GM18505 (cell line): ENCODE measurements at regions not wholly inside any gene's neighbourhood (a gene's known extent, or its start where the extent isn't known, plus 50 kb on each side); places are given as distances from the start of the nearest gene placed in this dataset.
"Not testable (repeated sequence)": the region's sequence is repeated elsewhere in the genome, so short reads cannot be mapped to it uniquely, and the experiment has no call there.

Source experiments
- ATAC-seq: cut with Tn5 transposase; IDR thresholded peaks from one replicate; pipeline ENCODE4 v1.9.1; 2021; ENCODE audit not compliant: unreplicated experiment
- POLR2A ChIP-seq: IDR thresholded peaks from 4 replicates; pipeline ENCODE4 v1.6.1; 2011; ENCODE audit warnings: borderline replicate concordance; ENCODE audit not compliant: insufficient read depth, insufficient read length; ENCODE audit errors: extremely low read depth

DNA sequence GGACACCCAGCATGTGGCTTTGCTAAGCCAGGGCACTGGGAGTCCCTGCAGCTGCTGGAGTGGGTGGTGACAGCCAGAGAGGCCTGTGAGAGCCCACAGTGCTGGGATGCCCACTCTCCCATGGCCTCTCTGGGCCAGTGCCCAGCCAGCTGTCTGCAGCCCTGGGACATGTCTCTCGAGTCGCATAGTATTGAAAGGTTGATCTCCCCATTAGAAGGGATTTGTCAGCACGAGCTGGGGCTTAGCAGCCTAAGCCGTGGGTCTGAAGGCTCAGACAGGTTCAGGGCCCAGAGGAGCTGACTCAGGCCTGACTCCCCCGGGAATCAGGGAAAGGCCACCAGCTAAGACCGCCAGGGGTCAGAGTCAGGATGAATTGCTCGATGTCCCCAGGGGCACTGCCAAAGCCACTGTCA is 53.5 kb downstream of the FOXD2 start:
- TF ChIP-seq POLR2A, result no peak
- no peak for ATAC-seq

DNA sequence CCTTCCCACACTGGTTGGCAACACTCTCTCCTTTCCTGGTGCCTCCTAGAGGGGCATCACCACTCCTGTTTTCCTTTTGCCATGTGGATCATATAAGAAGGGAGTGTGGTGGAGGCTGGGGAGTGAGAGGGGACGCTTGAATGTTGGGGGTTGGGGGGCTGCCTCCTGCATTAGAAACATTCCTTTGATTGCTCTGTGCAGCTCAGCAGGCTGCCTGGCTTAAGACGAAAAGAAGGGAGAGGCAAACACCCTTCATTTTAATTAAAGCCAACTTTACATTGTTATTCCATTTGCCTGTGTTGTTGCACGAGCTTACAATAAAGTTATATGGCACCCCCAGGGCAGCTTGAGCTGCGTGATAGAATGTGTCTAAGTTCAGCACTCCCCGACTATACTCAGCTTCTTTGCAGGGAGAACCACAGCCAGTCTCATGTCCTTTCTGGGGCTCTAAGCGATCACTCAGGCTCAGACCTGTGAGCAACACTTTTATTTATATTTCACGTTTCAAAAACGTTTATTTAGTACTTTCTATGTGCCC is 57.4 kb downstream of the FOXD2 start:
- TF ChIP-seq POLR2A, result no peak
- no peak for ATAC-seq

DNA sequence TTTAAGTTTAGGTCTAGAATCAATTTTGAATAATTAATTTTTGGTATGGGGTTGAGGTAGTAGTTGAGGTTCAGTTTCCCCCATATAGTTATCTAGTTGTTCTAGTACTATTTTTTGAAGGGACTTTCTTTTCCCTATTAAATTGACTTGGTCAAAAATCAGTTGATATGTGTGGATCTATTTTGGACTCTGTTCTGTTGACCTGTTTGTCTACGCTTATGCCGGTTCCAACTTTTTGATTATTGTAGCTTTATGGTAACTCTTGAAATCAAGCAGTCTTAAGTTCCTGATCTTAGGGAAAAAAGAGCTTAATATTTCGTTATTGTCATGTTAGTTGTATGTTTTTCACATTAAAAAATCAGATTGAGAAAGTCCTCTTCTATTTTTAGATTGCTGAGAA is 60.7 kb downstream of the FOXD2 start:
- ATAC-seq, result no peak
- no peak for TF ChIP-seq POLR2A

DNA sequence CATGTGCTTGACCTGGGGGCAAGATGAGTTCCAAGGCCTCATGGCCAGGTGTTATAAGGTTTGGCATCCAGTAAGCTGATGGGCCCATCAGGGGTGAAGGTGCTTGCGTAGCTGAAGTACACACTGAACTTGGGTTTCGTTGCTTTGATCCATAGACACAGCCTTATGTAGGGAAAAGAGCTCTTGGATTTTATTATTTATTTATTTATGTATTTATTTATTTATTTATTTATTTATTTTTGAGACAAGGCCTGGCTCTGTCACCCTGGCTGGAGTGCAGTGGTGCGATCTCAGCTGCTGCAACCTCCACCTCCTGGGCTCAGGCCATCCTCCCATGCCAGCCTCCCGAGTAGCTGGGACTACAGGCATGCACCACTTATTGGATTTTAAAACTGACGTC is 63.2 kb downstream of the FOXD2 start:
- no peak for TF ChIP-seq POLR2A

DNA sequence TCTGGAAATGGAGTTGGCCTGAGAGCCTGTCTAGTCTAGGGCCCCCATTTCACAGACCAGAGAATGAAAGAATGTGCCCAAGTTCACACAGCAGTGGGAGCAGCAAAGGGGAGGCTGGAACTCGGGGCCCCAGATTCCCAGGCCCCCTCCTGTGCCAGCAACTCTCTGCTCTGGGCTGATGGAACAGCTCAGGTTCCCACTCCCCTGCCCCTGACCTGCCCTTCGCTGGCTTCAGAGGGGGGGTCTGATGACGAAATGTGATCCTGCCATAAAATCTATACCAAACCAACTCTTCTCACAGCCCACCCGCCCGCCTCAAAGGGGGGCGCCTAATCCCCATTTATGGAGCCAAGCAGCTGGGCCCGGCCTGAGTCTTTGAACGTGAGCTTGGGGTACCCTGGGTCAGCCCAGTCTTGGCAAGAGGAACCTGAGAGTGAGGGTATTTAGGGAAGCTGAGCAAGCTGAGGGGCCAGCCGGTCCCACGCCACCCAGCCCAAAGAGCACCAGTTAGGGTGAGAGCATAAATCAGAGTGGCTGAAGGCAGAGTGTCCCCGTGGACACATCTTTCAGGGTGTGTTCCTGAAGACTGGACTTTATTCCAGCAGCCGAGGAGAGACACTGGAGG is 65.0 kb downstream of the FOXD2 start:
- ATAC-seq, result no peak
- TF ChIP-seq POLR2A, result no peak

More for the DNA sequence above, 63.2 kb downstream of the FOXD2 start:
- no peak for ATAC-seq

DNA sequence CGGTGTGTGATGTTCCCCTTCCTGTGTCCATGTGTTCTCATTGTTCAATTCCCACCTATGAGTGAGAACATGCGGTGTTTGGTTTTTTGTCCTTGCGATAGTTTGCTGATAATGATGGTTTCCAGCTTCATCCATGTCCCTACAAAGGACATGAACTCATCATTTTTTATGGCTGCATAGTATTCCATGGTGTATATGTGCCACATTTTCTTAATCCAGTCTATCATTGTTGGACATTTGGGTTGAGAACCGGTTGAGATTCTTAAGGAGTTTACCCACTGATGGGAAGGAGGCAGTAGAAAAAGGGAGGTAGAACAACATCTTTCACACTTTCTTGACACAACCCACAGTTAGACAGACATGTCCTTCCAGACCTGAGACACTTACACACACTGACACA is 67.0 kb downstream of the FOXD2 start:
- ATAC-seq, result not testable (repeated sequence)

DNA sequence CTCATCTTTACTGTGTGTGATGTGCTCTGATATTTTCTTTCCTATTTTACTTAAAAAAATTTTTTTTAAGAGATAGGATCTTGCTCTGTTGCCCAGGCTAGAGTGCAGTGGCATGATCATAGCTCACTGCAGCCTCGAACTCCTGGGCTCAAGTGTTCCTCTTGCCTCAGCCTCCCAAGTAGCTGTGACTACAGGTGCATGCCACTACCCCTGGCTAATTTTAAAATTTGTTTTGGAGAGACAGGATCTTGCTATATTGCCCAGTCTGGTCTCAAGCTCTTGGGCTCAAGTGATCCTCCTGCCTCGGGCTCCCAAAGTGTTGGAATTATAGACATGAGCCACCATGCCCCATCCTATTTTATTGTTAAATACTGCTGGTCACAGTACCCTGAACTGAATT is 67.4 kb downstream of the FOXD2 start:
- ATAC-seq, result no peak
- no peak for TF ChIP-seq POLR2A

DNA sequence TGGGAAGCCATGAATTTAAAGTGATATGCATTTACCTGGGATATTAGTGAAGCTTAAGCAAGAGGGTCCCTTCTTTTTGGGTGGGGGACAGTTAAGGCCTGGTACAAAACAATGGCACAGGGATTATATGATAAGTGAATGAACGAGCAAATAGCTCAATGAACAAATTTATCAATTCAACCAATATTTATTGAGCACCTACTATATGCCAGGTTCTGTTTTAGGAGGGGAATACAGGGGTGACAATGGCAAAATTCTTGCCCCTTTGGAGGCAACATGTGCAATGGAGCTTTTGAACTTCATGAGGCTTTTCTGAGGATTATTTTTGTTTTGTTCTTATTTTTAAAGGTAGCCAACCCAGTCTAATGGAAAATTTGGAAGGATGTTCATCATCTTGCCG is 68.2 kb downstream of the FOXD2 start:
- TF ChIP-seq POLR2A, result no peak
- ATAC-seq, result no peak

DNA sequence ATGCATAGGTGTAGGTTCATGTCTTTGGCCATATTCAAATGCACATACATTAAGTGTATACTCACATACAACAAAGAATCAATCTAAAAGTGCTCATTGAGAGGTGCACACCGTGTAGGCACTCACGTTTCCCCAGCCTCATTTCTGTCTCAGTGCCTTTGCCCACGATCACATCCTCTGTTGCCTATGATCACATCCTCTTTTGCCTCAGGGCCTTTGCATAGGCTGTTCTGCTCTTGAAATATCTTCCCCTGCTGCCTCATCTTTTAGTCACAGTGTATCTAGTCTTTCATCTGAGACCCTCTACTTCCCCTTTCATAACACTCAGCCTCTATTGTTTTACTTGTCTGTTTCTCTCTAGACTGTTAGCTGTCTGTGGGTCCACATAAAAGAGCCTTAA is 69.3 kb downstream of the FOXD2 start:
- ATAC-seq, result no peak
- no peak for TF ChIP-seq POLR2A

DNA sequence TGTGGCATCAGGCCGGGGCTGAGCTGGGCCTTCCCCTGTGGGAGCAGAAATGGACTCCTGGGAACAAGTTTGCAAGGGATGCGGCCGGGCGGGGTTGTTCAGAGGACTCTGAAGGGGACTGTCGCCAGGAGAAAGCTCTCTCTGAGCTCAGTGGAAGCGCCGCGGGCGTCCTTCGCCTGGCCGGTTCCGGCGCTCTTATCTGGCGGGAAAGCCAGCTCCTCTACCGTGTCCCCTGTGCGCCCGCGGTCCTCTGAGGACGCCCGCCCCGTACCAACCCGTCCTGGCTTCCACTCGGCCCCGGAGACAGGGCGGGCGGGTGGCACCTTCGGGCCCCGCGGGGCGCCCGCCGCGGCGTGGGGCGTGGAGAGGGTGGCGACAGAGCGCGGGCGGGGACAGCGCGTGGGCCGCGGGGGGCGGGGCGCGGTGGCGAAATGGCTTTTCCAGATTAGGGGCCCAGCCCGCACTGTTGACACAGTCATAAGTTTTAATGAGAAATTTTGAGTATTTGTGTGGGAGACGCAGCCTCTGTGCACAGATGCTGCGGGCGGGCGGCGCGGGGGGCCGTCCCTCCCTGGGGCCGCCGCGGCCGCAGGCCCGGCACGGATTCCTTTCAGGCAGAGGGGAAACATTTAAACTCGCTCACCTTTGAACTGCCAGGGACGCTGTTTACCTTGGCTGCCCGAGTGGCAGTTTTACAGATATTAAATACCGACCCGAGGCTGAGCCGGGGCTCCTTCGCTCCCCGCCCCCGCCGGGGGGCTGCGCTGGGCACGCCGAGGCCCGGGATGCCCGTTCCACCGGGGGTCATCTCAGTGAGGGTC is 70.2 kb downstream of the FOXD2 start:
- no peak for TF ChIP-seq POLR2A
- ATAC-seq, result no peak

DNA sequence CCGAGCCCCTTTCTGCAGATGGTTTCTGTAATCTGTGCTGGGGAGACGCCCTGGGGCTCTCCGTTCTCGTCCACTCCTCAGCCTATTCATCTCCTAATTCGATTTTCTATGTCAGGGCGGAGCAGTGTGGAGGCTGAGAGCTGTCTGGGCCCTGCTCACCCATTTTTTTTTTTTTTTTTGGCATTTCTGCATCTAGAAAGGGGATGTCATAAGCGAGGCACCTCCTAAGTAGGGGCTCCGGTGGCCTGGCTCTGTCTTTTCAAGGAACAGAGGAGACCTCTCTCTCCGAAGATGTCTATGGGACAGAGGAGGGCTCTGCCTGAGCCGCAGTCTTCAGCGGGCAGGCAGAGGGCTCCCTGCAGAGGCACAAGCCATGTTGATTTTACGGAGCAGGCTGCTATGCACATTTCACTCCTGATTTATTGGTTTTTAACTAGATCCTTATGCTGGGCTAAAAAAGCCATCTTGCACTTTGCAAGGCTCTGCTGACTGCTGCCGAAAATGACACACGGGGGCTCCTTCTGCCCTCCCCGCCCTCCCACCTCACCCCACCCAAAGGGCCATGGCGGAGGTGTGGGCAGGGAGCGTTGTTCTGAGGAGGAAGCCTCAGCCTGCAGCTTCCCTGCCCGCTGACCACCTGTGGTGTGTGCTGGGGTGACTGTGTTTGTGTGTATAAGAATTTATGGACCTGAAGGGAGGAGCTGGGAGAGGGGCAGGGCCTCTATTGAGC is 71.0 kb downstream of the FOXD2 start:
- no peak for TF ChIP-seq POLR2A
- ATAC-seq, result no peak

DNA sequence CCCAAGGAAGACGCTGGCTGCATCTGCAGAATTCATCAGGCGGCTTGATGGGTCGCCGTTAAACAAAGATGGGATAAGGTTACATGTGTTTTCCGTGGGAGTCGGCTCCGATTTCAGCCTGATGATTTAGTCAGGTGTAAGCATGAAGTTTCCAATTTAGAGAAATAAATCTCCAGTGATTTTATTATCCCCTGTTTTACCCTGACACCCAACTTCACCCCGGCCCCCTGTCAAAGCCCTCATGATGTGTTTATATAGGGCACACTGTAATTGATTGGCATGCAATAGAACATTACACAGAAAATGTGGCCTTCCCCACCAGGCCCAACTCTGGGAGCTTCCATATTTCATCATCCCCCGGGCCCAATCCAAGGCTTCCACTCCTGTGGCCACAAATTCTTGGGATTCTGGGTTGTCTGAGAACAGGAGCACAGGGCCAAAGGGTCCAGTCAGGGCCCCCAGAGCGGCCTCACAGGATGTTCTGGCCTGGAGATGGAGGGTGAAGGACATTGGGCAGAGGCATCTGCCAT is 72.5 kb downstream of the FOXD2 start:
- no peak for ATAC-seq
- no peak for TF ChIP-seq POLR2A

DNA sequence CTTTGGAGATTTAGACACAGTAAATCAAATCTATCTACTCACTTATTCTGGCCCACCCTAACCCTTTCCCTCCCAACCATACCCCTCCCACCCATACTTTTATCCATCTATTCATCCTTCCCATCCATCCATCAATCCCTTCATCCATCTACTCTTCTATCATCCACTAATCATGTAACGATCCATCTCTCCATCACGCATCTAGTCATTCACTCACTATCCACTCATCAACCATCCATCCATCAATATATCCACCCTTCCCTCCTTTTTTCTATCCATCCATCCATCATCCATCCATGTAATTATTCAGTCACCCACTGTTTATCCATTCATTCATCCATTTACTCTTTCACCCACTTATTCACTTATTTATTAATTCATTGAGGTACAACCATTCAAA is 74.0 kb downstream of the FOXD2 start:
- no peak for ATAC-seq
- no peak for TF ChIP-seq POLR2A
